Panc1 (cell line): ENCODE measurements at regions not wholly inside any gene's neighbourhood (a gene's known extent, or its start where the extent isn't known, plus 50 kb on each side); places are given as distances from the start of the nearest gene placed in this dataset.

Source experiments
- CTCF ChIP-seq: fragments of 450-650 bp; IDR thresholded peaks from 2 replicates; pipeline ENCODE4 v1.5.1; 2017; ENCODE audit warnings: mild to moderate bottlenecking
- POLR2AphosphoS5 ChIP-seq: IDR thresholded peaks from 2 replicates; pipeline ENCODE4 v1.6.1; 2012; ENCODE audit warnings: mild to moderate bottlenecking, low read depth, low read length, moderate library complexity
- REST ChIP-seq, 2 experiments: IDR thresholded peaks; 2 replicates each; pipeline ENCODE4 v1.6.1; 2011 to 2012; ENCODE audit warnings: low read depth in 2 of 2, control low read depth in 1 of 2, low read length in 1 of 2, mild to moderate bottlenecking in 1 of 2, moderate library complexity in 1 of 2; ENCODE audit not compliant: insufficient read depth in 1 of 2
- SIN3A ChIP-seq: IDR thresholded peaks from 2 replicates; pipeline ENCODE4 v1.6.1; 2012; ENCODE audit warnings: low read depth, mild to moderate bottlenecking, low read length, moderate library complexity, borderline replicate concordance; ENCODE audit not compliant: insufficient read depth
- TCF7L2 ChIP-seq: IDR thresholded peaks from 2 replicates; pipeline ENCODE4 v1.6.1; 2011; ENCODE audit warnings: mild to moderate bottlenecking, low read depth, low read length, inconsistent platforms

- TF ChIP-seq POLR2AphosphoS5 (no peak), CTCF (no peak), REST (IDR thresholded peaks at IDR 0.05; ENCODE audit: insufficient read depth in 1 of 2, low read depth in 2 of 2, low read length in 1 of 2) (no peak), TCF7L2 (no peak), SIN3A (no peak)
Measured at GRCh38 chr1:55882931-55883330, 667.8 kb upstream of the USP24 start.
